GM06990 (cell line): ENCODE measurements at regions not wholly inside any gene's neighbourhood (a gene's known extent, or its start where the extent isn't known, plus 50 kb on each side); places are given as distances from the start of the nearest gene placed in this dataset.

Source experiments
- DNase-seq: peaks from one replicate; pipeline ENCODE4 v3.0.0-alpha.2; 2011; ENCODE audit not compliant: insufficient read length; ENCODE audit errors: extremely low read depth
- H3K27me3 ChIP-seq: replicated peaks from 2 replicates; pipeline ENCODE4 v1.6.0; 2011; ENCODE audit warnings: low read length; ENCODE audit not compliant: control insufficient read depth, insufficient read depth
- H3K36me3 ChIP-seq: 2 replicates; pipeline ENCODE4 v1.5.1; 2011; ENCODE audit warnings: low read length; ENCODE audit not compliant: control insufficient read depth, insufficient read depth
- H3K4me3 ChIP-seq: replicated peaks from 2 replicates; pipeline ENCODE4 v1.5.1; 2011; ENCODE audit warnings: low read depth, mild to moderate bottlenecking, control low read depth, low read length
- TF ChIP-seq, protein P1 (sequence below): IDR thresholded peaks from 2 replicates; pipeline ENCODE4 v1.5.1; 2011; ENCODE audit warnings: low read length, control low read depth, mild to moderate bottlenecking, inconsistent platforms; ENCODE audit not compliant: insufficient read depth, poor library complexity, severe bottlenecking

DNA sequence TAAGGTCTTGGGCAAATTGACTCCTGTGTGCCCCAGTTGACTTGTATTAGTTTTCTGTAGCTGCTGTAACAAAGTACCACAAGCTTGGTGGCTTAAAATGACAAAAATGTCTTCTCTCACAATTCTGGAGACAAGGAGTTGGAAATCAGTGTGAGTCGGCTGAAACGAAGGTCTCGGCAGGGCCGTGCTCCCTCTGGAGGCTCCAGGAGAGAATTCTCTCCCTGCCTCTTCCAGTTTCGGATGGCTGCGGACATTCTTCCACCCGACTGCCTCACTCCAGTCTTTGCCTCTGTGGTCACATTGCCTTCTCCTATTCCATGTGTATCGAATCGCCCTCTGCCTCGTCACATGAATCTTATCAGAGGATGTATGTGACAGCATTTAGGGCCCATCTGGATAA is 66.0 kb upstream of the PHOX2B start:
- Histone ChIP-seq H3K27me3 (peaks cover 1% of the 10 kb centered on the region; the same call in 1 of the 2 replicates), H3K36me3 (no peaks in the 10 kb centered on the region), H3K4me3 (no peak overlapping the region)
- TF ChIP-seq, protein P1, sequence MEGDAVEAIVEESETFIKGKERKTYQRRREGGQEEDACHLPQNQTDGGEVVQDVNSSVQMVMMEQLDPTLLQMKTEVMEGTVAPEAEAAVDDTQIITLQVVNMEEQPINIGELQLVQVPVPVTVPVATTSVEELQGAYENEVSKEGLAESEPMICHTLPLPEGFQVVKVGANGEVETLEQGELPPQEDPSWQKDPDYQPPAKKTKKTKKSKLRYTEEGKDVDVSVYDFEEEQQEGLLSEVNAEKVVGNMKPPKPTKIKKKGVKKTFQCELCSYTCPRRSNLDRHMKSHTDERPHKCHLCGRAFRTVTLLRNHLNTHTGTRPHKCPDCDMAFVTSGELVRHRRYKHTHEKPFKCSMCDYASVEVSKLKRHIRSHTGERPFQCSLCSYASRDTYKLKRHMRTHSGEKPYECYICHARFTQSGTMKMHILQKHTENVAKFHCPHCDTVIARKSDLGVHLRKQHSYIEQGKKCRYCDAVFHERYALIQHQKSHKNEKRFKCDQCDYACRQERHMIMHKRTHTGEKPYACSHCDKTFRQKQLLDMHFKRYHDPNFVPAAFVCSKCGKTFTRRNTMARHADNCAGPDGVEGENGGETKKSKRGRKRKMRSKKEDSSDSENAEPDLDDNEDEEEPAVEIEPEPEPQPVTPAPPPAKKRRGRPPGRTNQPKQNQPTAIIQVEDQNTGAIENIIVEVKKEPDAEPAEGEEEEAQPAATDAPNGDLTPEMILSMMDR: no peak
- DNase-seq: no peak

DNA sequence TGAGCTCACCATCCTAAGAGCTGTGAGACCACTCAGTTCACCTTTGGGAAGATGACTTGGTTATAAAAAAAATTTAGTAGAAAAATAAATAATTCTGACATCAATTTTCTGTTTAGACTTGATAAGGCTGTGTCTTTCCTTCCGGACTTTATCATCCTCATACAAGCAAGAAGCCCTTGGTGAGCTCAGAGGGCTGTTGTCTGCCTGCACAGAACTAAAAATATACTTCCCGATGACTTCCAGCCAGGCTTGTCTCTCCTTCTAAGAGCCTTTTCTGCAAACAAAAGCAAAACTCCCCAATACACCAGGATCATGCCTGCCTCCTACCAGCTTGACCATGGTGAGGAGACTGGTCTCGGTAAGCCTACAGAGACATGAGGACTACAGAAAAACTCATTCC is 58.3 kb upstream of the PHOX2B start:
- no peak for DNase-seq
- TF ChIP-seq, protein P1: no peak
- Histone ChIP-seq H3K27me3 (peaks cover 1% of the 10 kb centered on the region), H3K4me3 (no peak overlapping the region), H3K36me3 (no peaks in the 10 kb centered on the region)

DNA sequence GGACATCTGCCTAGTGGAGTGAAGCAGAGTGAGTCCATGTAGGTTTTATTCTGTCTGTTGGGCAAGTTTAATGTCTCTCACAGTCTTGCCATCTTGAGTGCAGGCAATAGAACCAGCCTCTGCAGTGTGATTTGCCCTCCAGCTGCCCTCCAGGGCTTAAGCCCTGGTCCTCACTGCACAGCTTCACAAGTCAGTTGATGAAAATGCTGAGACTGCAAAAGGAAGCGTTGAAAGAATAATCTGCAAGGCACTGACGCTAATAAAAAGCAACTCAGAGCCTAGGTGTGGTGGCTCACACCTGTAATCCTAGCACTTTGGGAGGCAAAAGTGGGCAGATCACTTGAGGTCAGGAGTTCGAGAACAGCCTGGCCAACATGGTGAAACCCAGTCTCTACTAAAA is 54.1 kb upstream of the PHOX2B start:
- H3K27me3 ChIP-seq: peaks cover 1% of the 10 kb centered on the region
- TF ChIP-seq, protein P1: no peak
- H3K4me3 ChIP-seq: no peak overlapping the region
- no peaks in the 10 kb centered on the region for H3K36me3 ChIP-seq
- no peak for DNase-seq

DNA sequence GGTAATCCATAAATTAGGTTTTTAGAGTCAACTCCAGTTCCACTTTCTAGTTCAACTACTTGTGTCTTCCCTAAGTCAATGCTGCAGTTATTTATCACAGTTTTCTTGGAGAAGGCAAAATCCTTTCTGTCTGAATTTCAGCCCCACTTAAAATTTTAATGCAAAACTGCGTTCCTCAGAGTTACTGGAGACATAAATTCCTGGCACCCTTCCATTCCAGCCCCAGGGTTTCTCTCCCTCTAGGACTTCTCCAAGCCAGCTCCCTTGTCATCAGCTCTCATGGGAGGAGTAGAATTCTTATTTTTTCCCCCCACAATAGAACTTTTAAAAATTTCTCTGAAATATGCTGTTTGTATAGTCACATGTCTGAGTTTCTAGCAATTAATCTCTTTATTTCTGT is 50.6 kb upstream of the PHOX2B start:
- H3K36me3 ChIP-seq: no peaks in the 10 kb centered on the region
- TF ChIP-seq, protein P1: no peak
- no peak for DNase-seq
- H3K4me3 ChIP-seq: no peak overlapping the region
- H3K27me3 ChIP-seq: no peaks in the 10 kb centered on the region; the same call in none of the 2 replicates
